OCI-M1 (cell line): ENCODE measurements at regions not wholly inside any gene's neighbourhood (a gene's known extent, or its start where the extent isn't known, plus 50 kb on each side); places are given as distances from the start of the nearest gene placed in this dataset.
A peak's percentile ranks its signal among the peaks of the same experiment; 100 is the strongest.

Source experiments
- DNase-seq: peaks from one replicate; lab custom pipeline; 2025; lab: John Stamatoyannopoulos, UW

DNA sequence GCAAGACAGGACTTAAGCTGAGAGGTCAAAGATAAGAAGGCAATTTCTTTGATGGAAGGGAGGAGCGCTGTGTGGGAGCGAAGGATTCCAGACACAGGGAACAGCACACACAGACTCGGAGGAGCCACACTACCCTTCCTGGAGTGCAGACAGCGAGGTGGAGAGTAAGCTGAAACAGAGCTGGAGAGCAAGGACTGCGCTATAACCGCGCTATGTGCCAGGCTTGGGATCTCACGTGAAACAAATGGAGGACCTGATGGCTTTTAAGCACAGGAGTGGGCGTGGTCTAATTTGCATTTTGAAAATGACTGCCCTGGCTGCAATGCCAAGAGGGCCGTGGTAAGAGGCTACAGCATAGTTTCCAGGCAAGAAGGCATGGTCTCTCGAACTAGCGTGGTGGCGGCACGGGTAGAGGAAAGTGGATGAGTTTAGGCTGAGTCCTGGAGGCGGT lies 113.9 kb upstream of the SORBS2 start:
- DNase-seq, result no peak

DNA sequence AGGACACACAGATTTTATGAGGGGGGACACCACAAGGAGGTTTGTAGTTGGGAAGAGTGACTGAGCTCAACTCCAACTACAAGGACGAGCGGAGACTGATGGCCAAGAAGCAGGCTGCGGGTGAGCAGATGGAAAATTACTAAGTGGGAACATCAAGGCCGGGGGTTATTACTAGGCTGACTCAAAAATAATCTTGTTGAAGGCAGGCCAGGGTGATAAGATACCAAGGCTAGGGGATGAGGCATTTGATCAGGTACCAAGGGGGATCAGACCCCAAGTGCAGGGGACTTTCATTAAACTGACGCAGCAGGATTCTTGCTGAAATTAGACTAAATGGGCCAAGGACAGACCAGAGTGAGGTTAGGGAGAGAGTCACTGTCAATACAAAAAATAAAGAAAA lies 119.4 kb upstream of the SORBS2 start:
- no peak for DNase-seq

DNA sequence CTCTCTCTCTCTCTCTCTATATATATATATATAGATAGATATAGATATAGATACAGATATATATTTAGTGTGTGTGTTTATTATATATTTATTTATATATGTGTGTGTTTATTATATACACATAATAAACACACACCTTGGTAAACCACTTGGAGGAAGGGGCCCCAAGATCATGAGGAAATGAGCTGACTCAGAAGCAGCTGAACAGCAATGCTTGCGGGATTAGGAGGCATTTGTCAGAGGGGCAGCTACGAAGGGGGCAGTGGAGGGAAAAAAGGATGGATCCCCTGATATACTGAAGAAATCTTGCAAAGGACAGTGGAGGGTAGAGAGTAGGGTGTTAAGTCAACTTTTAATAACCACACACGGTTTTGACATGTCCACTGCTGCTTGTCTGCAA lies 120.0 kb upstream of the SORBS2 start:
- DNase-seq, result no peak

DNA sequence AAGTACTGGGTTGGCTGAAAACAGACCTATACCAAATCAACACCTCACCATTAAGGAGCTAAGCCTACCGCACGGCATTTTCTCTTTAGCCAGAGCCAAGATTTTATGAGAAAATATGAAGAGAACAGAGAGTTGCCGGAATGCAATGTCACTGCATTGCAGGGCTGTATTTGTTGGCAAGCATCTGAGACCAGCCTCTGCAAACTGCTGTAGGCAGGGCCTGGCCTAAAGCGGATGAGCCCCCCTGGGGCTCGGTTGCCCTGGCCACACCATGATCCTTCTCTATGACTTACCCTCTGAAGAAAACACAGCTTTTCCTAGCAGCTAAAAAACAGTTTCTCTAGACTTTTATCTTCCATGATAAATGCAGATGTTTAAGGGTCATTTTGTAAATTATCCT lies 120.5 kb upstream of the SORBS2 start:
- no peak for DNase-seq

DNA sequence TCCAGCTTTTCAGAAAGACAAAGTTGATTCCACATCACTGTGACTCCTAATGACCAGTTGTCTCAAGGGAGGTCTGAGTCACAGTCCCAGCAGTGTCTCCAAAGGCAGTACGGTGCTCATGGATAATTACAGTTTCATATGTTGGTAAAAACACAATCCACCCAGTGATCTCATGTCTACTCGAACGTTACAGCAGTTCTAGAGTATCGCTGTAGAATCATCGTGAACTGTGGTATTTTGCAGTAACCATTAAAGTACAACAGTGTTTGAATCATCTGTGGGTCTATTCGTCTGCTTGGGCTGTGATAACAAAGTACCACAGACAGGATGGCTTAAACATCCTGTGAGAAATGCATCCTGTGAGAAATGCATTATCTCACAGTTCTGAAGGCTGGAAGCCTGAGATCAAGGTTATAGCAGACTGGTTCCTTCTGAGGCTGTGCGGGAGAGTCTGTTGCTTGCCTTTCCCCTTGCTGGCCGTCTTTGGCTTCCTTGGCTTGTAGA lies 121.1 kb upstream of the SORBS2 start:
- no peak for DNase-seq

DNA sequence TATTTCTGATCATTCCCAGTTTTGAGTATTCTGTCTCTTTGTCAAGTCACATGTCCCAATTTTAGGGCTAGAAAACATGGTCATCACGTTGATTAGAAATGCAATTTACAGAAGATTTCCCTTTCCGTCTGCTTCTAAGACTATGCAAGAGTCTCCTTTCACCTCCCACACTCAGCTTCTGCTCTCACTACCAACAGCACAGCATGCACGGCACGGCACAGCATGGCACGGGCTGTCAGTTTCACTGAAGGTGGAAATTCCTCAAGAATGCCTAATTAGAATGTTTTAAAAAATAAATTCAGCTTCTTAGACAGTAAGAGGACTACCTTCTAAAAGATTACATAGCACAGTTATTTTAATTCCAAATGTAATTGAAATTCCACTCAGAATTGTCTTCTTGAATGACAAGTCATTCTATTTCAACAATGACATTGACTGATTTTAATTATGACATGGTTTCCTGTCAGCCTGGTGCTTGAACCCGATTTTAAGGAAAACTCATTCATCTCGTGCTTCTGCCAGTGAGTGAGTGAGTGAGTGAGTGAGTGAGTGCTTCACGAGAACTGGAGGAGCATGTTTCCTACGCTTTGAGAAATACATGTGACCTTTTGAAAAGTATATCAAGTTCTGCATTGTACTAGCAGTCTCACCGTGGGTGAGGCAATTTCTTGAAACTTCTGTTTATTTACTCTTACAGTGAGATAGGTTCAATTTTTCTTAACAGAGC lies 124.8 kb upstream of the SORBS2 start:
- peak; percentile 24 for DNase-seq

DNA sequence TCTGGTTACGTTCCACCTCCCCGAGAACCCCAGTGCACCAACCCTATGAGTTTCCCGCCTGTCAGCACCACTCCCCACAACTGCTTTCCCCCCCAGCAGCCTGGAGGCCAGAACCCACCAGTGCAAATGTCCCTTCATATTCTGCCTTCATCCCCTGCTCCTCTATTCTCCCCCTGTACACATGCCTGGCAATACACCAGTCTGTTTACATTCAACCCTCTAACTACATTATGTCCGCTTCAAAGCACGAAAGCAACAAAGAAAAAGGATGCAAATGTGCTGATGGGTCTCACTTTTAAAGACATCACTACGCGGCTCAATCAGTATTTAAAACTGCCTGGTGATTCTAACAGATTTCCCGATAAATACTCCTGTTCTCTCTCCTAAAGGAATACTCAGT lies 126.7 kb upstream of the SORBS2 start:
- DNase-seq, result no peak

DNA sequence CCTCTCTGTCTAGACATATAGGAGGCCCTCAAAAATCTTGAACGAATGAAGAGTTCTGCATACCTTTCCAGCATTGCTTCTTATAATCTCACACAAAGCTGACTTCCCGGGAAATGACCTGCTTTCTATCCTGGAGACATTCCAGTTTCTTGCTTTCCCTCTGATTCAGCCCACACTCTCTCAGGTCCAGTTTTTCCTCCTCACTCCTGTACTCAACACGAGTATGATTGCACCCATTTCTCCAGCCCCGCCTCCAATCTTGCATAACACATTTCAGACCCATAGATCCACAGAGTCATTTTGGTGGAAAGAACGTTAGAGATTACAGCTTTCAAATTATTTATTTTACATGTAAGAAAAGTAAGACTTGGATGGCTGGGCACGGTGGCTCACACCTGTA lies 127.5 kb upstream of the TLR3 start:
- DNase-seq, result no peak

DNA sequence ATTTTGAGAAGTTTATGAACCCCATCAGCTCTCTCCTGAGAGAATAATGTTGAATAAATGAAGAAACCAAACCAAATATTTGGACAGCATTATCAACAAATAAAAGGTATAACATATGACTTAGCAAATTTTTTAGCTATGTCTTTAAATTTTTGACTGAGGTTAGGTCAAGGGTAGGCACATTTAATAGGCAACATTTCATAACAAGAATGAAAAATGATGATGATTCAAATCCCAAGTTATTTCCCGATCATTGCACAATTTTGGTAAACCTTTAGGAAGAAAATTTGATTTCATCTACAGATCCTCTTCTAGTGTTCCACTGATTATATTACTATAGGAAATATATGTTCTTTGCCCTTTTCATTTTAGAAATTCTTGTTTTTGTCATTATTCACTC lies 123.7 kb upstream of the TLR3 start:
- DNase-seq, result no peak

DNA sequence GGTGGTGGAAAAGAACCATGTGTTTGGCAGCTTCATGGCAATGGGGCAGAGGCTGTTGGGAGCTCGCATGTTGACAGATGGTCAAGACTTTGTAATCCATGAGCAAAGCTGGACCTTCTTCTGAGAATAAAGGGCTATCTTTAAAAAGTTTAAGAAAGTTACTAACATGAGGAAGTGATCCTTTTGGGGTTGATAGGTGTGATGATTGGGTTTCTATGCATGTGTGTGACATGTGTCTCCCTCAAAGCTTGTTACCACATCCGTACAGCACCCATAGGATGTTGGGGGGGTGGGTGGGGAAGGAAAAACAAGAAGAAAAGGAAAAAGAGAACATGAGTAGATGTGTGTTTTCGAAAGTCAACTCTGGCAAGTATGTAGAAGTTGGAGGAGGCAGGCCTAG lies 123.0 kb upstream of the TLR3 start:
- DNase-seq, result no peak

DNA sequence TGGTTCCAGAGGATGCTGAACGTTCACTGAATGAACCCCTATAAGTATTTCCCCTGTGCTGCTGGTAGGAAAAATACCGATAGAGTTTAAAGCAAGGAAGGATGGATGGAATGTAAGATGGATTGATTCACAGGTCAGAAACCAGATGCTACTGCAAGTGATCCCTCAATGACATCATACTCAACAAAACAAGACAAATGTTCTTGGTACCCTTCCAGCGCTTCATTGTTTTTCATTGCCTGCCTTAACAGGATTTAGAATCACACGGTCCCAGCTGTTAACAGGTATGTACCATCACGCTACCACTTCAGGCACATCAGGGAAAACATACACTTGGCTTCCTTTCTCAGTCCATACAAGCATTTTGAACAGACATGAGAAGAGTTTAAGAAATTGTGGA lies 118.1 kb upstream of the TLR3 start:
- no peak for DNase-seq

DNA sequence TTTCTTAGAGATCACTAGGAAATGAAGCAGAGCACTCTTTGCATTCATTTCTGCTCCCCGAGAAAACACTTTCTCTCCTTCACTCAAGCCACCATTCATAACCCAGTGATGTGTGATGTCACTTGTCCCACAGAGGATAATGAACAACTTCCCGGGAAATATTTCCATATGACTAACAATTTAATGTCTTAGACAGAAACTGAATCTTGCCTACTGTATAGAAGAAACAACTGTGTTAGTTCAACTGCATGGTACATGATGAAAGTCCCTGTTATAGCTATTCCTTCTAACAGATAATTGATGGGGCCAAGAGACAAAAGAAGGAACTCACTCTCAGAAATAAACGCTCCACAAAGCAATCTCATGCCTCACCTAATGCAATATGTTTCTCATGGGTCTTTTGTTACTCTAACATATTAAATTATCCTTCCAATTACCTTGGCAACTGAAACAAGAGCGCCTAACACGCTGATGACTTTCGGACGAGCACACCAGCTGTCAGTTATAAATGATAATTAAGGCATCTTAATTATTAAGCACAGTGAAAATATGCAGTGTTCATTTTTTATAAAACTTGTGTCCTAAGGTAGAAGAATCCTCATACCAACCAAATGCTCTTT lies 113.7 kb upstream of the TLR3 start:
- DNase-seq, result no peak

DNA sequence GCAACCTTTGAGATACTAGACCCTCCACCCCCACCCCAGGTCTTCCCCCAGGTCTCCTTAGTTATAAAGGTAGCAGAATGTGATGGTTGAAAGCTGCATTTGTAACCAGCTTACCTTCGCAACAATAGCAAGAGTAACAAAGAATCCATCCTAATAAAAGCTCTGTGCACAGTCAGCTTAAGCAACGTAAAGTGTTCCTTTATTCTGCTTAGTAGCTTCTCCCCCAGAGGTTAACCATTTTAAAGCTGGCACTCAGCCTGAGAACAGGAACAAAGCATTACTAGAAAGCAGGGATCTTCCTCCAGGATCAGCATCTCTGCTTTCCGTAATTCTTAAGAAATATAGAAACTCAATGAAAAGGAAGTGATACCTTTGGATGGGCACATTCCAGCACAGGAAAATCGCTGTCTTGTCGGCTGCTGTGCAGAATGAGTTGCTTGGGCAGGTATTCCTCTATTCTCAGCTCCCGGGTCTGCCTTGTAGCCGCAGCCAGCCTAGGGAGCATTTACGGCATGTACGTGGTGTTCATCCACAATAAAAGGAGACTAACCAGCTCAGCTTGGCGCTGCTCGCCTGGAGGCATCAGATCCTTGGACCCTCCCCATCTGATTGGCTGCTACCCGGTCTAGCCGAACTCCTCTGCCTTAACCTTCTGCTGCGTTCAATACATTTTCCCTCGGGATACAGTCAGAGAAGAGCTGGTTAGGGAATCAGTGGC lies 113.0 kb upstream of the TLR3 start:
- no peak for DNase-seq

DNA sequence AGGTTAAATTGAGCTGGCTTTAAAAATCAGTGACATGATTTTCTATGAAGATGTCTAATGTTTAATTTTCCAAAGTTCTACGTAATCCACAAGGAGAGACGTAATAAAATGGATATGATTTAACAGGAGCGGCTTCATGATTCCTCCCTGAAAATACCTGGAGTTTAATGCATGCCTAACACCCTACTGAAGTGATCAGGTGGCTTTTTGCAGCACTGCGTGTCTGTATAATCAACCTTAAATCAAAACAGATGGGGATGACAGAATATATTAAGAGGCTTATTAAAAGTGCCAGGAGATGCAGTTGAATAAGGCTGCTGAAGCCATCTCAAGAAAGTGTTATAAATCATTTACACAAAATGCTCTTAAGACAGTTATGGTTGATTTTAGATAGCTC lies 112.4 kb upstream of the TLR3 start:
- DNase-seq, result no peak

DNA sequence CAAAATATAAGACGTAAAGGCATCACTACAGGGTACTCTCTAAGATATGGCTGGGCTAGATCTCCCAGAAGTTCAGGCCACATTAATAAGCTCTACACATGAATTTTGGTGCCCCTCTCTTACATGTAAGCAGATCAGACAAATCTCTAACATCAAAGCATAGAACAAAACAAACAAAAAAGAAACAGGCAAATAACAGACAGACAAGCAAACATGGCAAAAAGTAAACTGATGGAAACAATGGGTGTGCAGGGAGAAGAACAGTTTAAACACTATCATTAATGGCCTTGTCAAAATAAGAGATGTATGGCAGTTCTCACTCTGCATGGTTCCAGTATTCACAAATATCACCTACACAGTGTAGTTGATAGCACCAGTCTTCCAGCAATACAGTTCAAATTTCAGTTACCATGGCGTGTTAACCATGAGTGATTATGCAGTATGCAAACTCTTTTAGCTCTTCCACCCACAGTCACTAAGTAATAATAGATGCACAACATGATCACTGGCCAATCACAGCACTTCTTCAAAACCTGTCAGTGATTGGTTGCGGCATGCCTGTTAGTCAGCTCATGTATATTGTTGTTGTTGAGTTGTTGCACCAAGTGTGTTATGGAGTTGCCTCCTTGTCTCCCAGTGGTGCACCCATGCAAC lies 110.7 kb upstream of the TLR3 start:
- DNase-seq, result no peak

DNA sequence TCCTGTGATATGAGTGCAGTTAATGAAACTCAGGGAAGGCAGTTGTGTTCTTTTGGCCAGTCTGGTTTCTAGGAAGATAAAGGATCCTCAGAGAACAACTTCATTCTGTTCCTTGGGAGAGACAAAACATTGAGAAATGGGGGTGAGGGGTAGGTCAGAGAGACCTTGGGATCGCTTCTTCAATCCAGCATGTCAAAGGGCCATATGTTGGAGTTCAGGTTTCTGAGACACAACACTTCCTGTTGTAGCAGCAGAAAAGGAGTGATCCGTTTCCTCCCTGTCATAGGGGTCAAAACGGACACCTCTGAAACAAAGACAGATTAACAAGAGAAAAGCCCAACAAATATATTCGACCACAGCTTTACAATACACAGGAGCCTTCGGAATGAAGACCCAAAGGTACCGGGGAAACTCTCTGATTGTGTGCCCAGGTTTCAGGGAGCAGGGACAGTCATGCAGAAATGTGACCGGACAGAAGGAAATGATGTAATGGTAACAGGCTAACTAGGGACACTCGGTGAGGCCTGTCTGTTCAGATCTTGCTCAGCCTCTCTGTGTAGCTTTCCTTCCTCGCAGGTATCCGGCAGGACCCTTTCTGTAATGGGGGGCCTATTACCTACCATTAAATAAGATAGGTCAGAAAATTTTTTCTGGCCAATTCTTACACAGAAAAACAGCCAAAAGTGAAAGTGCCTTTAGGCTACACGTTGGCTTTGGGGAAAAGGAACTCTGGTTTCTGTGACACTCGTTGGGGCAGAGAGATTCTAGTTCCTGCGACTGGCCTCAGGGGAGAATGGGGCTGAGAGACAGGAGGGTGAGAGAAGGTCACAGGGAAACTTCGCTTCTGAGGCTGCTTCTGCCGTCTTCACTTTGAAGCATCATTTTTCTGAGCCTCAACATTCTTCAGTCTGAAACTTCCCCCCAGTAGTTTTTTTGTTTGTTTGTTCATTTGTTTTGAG lies 103.3 kb upstream of the TLR3 start:
- peak; percentile 23 for DNase-seq

DNA sequence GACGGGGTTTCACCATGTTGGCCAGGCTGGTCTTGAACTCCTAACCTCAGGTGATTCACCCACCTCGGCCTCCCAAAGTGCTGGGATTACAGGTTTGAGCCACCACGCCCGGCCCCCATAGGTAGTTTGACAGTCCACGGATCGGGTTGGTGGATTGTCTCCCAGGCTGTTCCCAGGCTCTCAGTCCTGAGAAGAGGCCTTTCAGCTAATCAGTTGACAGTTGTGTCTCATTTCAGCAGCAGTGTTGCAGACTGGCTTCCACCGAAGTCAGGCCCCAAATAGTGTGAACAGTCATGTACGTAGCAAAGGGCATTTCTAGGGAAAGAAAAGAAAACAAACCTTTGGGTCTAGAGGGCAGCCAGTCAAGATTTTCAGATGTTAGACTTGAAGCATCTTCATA lies 102.4 kb upstream of the TLR3 start:
- no peak for DNase-seq

DNA sequence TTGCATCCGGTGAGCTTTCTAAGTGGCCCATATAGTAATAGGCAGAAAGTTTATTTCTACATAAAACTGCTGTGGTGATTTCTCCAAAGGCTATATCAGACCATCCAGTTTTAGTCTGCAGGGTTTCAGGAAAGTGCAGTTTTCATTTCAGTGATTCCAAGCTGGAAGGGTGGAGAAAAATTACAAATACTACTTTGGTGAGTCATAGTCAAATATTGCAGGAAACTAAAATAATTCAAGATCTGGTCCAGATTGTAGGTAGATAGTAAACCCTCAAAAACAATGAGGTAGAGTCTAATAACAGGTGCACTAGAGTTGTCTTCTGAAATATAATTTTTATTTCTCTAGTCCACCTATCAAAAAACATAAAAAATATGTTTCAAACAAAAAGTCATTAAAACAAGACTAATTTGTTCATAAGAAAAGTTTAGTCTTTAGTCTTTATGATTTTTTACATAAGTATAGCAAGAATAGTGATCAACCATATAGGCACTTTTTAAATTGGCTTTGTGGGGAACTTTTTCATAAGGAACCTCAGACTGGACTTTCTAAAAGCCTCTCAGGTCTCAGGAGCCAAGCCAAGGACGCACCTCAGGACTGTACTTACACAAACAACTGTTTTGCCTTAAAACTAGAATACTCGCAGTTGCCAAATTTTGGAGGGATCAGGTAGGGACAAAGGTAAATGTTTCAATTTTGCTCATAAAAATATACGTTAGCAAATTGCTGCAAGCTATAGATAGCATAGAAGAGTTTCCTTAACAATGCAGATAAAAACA lies 101.8 kb upstream of the TLR3 start:
- DNase-seq, result no peak

DNA sequence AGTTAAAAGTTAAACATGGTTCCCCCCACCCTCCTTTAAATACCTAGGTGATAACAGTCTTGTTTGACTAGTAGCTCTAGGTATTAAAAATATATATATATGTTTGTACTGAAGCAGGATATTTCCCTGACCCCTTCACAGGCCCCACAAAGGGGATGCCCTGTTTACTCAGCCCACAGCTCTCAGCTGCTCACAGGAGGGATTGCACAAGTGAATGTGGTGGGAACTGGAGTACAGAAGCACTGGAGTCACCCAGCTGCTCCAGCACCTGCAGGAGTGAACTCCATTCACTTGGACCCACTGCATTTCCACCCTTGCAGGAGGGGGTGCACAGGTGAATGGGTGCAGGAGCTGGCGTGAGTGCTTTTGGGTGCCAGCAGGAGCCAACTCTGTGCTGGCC lies 99.3 kb upstream of the TLR3 start:
- no peak for DNase-seq

DNA sequence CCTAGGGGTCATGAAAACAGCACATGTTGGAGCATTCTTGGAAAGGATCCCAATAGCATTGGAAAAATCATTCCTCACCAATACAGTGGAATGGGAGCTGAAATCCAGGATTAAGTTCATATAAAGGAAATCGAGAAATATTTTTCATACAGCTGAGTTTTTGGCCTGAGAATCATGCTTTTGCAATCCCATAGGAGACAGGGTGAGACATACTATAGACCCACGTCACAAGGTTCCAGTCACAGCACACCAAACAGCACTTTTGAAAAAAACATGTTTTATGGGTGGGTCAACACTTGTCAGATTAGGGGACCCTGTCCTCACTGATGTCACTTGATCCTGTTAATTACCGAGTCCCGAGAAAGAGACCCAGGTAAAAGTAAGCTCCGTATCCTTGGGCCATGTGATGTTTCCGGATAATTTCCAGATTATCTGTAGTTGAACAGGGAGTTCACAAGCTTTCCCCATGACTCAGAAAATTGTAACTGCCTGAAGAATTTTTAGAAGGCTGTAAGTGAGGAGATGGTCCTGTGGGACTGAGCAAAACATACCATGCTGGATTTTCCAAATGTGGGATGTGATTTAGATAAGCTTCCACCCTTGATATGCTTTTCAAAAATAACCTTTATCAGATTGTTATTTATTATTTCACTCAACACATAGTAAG lies 80.9 kb upstream of the TLR3 start:
- no peak for DNase-seq
